ENCODE measurements at regions not wholly inside any gene's neighbourhood (a gene's known extent, or its start where the extent isn't known, plus 50 kb on each side); places are given as distances from the start of the nearest gene placed in this dataset.
"Not testable (repeated sequence)": the region's sequence is repeated elsewhere in the genome, so short reads cannot be mapped to it uniquely, and the experiment has no call there.

GRCh38 chr4:179097741-179098140, 1655.5 kb upstream of the AGA start:
- DNase-seq (ENCODE audit: low spot score), result no peak
- intact Hi-C loops (cut with DNase I), result no loop called here

GRCh38 chr4:179110356-179110755, 1668.1 kb upstream of the AGA start:
- intact Hi-C loops (cut with DNase I), result no loop called here
- no peak for DNase-seq (ENCODE audit: low spot score)

GRCh38 chr4:179110816-179111215, 1668.6 kb upstream of the AGA start:
- intact Hi-C loops (cut with DNase I), result no loop called here
- DNase-seq (ENCODE audit: low spot score), result no peak

- no peak for DNase-seq (ENCODE audit: low spot score)
- intact Hi-C loops (cut with DNase I), result no loop called here
Measured at GRCh38 chr4:179112441-179113170, 1670.4 kb upstream of the AGA start.

GRCh38 chr4:179114615-179115014, 1672.4 kb upstream of the AGA start:
- intact Hi-C loops (cut with DNase I), result no loop called here
- DNase-seq (ENCODE audit: low spot score), result no peak

- no peak for DNase-seq (ENCODE audit: low spot score)
- intact Hi-C loops (cut with DNase I), result no loop called here
Measured at GRCh38 chr4:179116011-179116410, 1673.8 kb upstream of the AGA start.

GRCh38 chr4:179116581-179116980, 1674.3 kb upstream of the AGA start:
- intact Hi-C loops (cut with DNase I), result no loop called here
- no peak for DNase-seq (ENCODE audit: low spot score)

GRCh38 chr4:179123084-179123483, 1680.8 kb upstream of the AGA start:
- no peak for DNase-seq (ENCODE audit: low spot score)
- intact Hi-C loops (cut with DNase I), result no loop called here

GRCh38 chr4:179124419-179124818, 1682.2 kb upstream of the AGA start:
- no peak for DNase-seq (ENCODE audit: low spot score)
- intact Hi-C loops (cut with DNase I), result no loop called here

- no peak for DNase-seq (ENCODE audit: low spot score)
- intact Hi-C loops (cut with DNase I), result no loop called here
Measured at GRCh38 chr4:179124957-179125356, 1682.7 kb upstream of the AGA start.

GRCh38 chr4:179125870-179126269, 1683.6 kb upstream of the AGA start:
- intact Hi-C loops (cut with DNase I), result no loop called here
- no peak for DNase-seq (ENCODE audit: low spot score)

- DNase-seq (ENCODE audit: low spot score), result no peak
- intact Hi-C loops (cut with DNase I), result no loop called here
Measured at GRCh38 chr4:179128299-179128698, 1686.1 kb upstream of the AGA start.

GRCh38 chr4:179130122-179130714, 1688.0 kb upstream of the AGA start:
- DNase-seq (ENCODE audit: low spot score), result no peak
- intact Hi-C loops (cut with DNase I), result no loop called here

GRCh38 chr4:179145746-179146525, 1703.7 kb upstream of the AGA start:
- intact Hi-C loops (cut with DNase I), result no loop called here
- no peak for DNase-seq (ENCODE audit: low spot score)

GRCh38 chr4:179151770-179152169, 1709.5 kb upstream of the AGA start:
- intact Hi-C loops (cut with DNase I), result no loop called here
- no peak for DNase-seq (ENCODE audit: low spot score)

GRCh38 chr4:179163147-179163546, 1720.9 kb upstream of the AGA start:
- intact Hi-C loops (cut with DNase I), result no loop called here
- no peak for DNase-seq (ENCODE audit: low spot score)

- DNase-seq (ENCODE audit: low spot score), result no peak
- intact Hi-C loops (cut with DNase I), result no loop called here
Measured at GRCh38 chr4:179164267-179164999, 1722.2 kb upstream of the AGA start.

GRCh38 chr4:179165000-179165738, 1722.9 kb upstream of the AGA start:
- no peak for DNase-seq (ENCODE audit: low spot score)
- intact Hi-C loops (cut with DNase I), result no loop called here

- intact Hi-C loops (cut with DNase I), result no loop called here
- no peak for DNase-seq (ENCODE audit: low spot score)
Measured at GRCh38 chr4:179165862-179166261, 1723.6 kb upstream of the AGA start.

- DNase-seq (ENCODE audit: low spot score); intact Hi-C loops (cut with DNase I): not testable (repeated sequence)
Measured at GRCh38 chr4:179170308-179170707, 1728.1 kb upstream of the AGA start.
